GM12872 (cell line): ENCODE measurements at regions not wholly inside any gene's neighbourhood (a gene's known extent, or its start where the extent isn't known, plus 50 kb on each side); places are given as distances from the start of the nearest gene placed in this dataset.

Experiments
- CTCF ChIP-seq: IDR thresholded peaks from 3 replicates; pipeline ENCODE4 v1.5.1; 2011; ENCODE audit warnings: low read depth, mild to moderate bottlenecking, low read length, moderate library complexity; ENCODE audit not compliant: insufficient read depth

- no peak for TF ChIP-seq CTCF
Observed at GRCh38 chr4:23720556-23720955, 169.3 kb downstream of the PPARGC1A start.

- no peak for TF ChIP-seq CTCF
Observed at GRCh38 chr4:23718435-23718834, 171.4 kb downstream of the PPARGC1A start.

- peak; percentile 34; the same call in 1 of the 3 replicates for TF ChIP-seq CTCF
Observed at GRCh38 chr4:23717528-23718248, 172.2 kb downstream of the PPARGC1A start.

- no peak for TF ChIP-seq CTCF
Observed at GRCh38 chr4:23710298-23710697, 179.5 kb downstream of the PPARGC1A start.

- TF ChIP-seq CTCF: no peak
Observed at GRCh38 chr4:23707652-23708026, 182.2 kb downstream of the PPARGC1A start.

GRCh38 chr4:23706972-23707651, 182.7 kb downstream of the PPARGC1A start:
- TF ChIP-seq CTCF: no peak

GRCh38 chr4:23700197-23700596, 189.7 kb downstream of the PPARGC1A start:
- TF ChIP-seq CTCF: no peak
